ENCODE measurements at regions not wholly inside any gene's neighbourhood (a gene's known extent, or its start where the extent isn't known, plus 50 kb on each side); places are given as distances from the start of the nearest gene placed in this dataset.

GRCh38 chr18:29147944-29148343 is 971.0 kb upstream of the CDH2 start:
- Mint-ChIP-seq H3K36me3 (ENCODE audit: low read depth) (no peaks in the 10 kb centered on the region), H3K4me1 (no peaks in the 10 kb centered on the region), H3K27me3 (no peaks in the 10 kb centered on the region), H3K9me3 (no peaks in the 10 kb centered on the region), H3K4me3 (no peak overlapping the region), H3K27ac (no peak overlapping the region)
- no peak for TF ChIP-seq CTCF (IDR thresholded peaks at IDR 0.05)
- ATAC-seq (ENCODE audit: low read depth) (no peak), DNase-seq (no peak)
- ChIA-PET POLR2A (no interaction called here), CTCF (no interaction called here)
- intact Hi-C loops (cut with micrococcal nuclease): no loop called here

GRCh38 chr18:29146068-29146467 is 969.1 kb upstream of the CDH2 start:
- CTCF ChIA-PET: no interaction called here
- Mint-ChIP-seq H3K4me1 (no peaks in the 10 kb centered on the region), H3K4me3 (no peak overlapping the region), H3K27me3 (no peaks in the 10 kb centered on the region), H3K9me3 (no peaks in the 10 kb centered on the region), H3K36me3 (ENCODE audit: low read depth) (no peaks in the 10 kb centered on the region), H3K27ac (no peak overlapping the region)
- TF ChIP-seq CTCF (IDR thresholded peaks at IDR 0.05): no peak
- intact Hi-C loops (cut with micrococcal nuclease): no loop called here
- POLR2A ChIA-PET: no interaction called here
- ATAC-seq (ENCODE audit: low read depth) (no peak), DNase-seq (no peak)

- TF ChIP-seq CTCF (IDR thresholded peaks at IDR 0.05): no peak
- Mint-ChIP-seq H3K9me3 (peaks cover 3% of the 10 kb centered on the region), H3K36me3 (ENCODE audit: low read depth) (no peaks in the 10 kb centered on the region), H3K4me3 (no peak overlapping the region), H3K27ac (no peak overlapping the region), H3K4me1 (no peaks in the 10 kb centered on the region), H3K27me3 (no peaks in the 10 kb centered on the region)
- DNase-seq (no peak), ATAC-seq (ENCODE audit: low read depth) (no peak)
- intact Hi-C loops (cut with micrococcal nuclease): no loop called here
- POLR2A ChIA-PET: no interaction called here
- CTCF ChIA-PET: no interaction called here
These were observed 963.7 kb upstream of the CDH2 start for GRCh38 chr18:29140590-29140989.

- ChIA-PET POLR2A (no interaction called here), CTCF (no interaction called here)
- no peak overlapping the region for H3K27ac Mint-ChIP-seq
- H3K4me3 Mint-ChIP-seq: no peak overlapping the region
- no peak for TF ChIP-seq CTCF (IDR thresholded peaks at IDR 0.05)
- H3K9me3 Mint-ChIP-seq: peaks cover 3% of the 10 kb centered on the region
- DNase-seq (no peak), ATAC-seq (ENCODE audit: low read depth) (no peak)
- H3K4me1 Mint-ChIP-seq: no peaks in the 10 kb centered on the region
- intact Hi-C loops (cut with micrococcal nuclease): no loop called here
- H3K36me3 Mint-ChIP-seq (ENCODE audit: low read depth): no peaks in the 10 kb centered on the region
- H3K27me3 Mint-ChIP-seq: no peaks in the 10 kb centered on the region
These were observed 961.0 kb upstream of the CDH2 start for GRCh38 chr18:29137773-29138495.

- no peaks in the 10 kb centered on the region for H3K27me3 Mint-ChIP-seq
- CTCF ChIA-PET: no interaction called here
- H3K27ac Mint-ChIP-seq: no peak overlapping the region
- no peaks in the 10 kb centered on the region for H3K9me3 Mint-ChIP-seq
- H3K4me3 Mint-ChIP-seq: no peak overlapping the region
- no peak for DNase-seq
- intact Hi-C loops (cut with micrococcal nuclease): no loop called here
- no peak for ATAC-seq (ENCODE audit: low read depth)
- no peaks in the 10 kb centered on the region for H3K36me3 Mint-ChIP-seq (ENCODE audit: low read depth)
- POLR2A ChIA-PET: no interaction called here
- no peaks in the 10 kb centered on the region for H3K4me1 Mint-ChIP-seq
- TF ChIP-seq CTCF (IDR thresholded peaks at IDR 0.05): no peak
These were observed 947.0 kb upstream of the CDH2 start for GRCh38 chr18:29123706-29124530.
